Fibroblast of mammary gland (primary cell): ENCODE measurements at regions not wholly inside any gene's neighbourhood (a gene's known extent, or its start where the extent isn't known, plus 50 kb on each side); places are given as distances from the start of the nearest gene placed in this dataset.
"Not testable (repeated sequence)": the region's sequence is repeated elsewhere in the genome, so short reads cannot be mapped to it uniquely, and the experiment has no call there.

Experiments
- DNase-seq: peaks from one replicate; pipeline ENCODE4 v3.0.0-alpha.2; 2010; ENCODE audit warnings: low read depth
- H3K4me3 ChIP-seq: 2 replicates; pipeline ENCODE4 v1.5.1; 2011; ENCODE audit warnings: low read depth, mild to moderate bottlenecking, low read length, moderate library complexity; ENCODE audit not compliant: control insufficient read depth
- CTCF ChIP-seq: conservative IDR thresholded peaks from 2 replicates; pipeline ENCODE4 v1.5.1; 2011; ENCODE audit warnings: low read depth, low read length, inconsistent platforms; ENCODE audit not compliant: control insufficient read depth, insufficient read depth

DNA sequence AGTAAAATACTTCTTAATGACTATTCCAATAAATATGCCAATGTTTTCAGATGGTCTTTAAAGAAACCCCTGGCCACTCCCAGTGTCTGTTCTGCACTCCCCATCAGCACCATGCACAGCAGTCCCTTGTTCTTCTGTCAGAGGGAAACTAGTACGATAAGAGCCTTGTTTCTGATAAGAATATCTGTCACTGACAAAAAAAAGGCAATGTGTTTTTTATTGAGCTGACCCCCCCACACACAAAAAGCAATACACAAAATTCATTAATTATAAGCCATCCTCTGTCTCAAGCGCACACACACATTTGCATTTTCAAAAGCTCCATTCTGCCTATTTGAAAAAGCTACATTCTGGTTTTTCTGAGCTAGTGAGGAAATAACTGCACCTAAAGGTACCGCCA, 119.1 kb downstream of the ENC1 start:
- no peak for DNase-seq
- TF ChIP-seq CTCF, result no peak

DNA sequence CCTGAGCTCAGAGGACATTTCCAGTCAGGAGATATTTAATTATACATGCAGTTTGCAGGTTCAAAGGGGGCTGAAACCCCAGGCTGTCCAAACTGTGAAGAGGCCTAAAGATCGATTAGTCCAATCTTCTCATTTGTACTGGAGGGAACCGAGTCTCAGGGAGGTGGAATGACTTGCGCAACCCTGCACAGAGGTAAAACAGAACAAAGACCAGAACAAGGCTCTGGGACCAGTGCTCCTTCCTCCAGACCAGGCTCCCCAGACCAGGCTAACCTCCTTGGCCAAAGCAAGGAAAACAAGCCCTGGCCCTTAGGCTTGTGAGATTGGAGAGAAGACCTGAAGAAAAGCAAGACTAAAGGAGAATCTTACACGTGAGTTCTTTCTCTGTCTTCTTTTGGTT, 120.8 kb downstream of the ENC1 start:
- no peak for TF ChIP-seq CTCF
- H3K4me3 ChIP-seq, result no peak overlapping the region

More for the DNA sequence above, 119.1 kb downstream of the ENC1 start:
- H3K4me3 ChIP-seq, result no peak overlapping the region

DNA sequence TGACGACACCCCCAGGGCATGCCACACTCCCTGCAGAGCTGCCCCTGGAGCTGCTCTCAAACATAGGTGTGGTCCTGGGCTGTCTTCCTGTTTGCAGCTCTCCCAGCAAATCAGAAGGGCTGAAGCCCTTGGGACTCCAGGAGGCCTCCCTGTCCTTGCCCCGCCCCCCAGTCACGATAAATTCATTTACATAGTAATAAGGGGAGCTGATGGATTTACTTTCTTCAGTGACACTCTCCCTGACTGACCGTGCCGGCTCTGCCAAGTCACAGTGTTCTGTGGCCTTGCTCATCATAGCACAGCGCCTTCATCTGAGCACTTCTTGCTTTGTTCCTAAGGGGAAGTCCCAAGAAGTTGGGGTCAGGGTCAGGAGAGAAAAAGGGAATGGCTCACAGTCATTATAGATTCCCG, 121.4 kb downstream of the ENC1 start:
- H3K4me3 ChIP-seq, result no peak overlapping the region
- no peak for TF ChIP-seq CTCF
- peak; percentile 57 for DNase-seq

More for the DNA sequence above, 120.8 kb downstream of the ENC1 start:
- DNase-seq, result no peak

- no peak overlapping the region for H3K4me3 ChIP-seq
- TF ChIP-seq CTCF, result no peak
- DNase-seq, result peak; percentile 91
Measured at GRCh38 chr5:74517700-74518099, 122.8 kb downstream of the ENC1 start.

DNA sequence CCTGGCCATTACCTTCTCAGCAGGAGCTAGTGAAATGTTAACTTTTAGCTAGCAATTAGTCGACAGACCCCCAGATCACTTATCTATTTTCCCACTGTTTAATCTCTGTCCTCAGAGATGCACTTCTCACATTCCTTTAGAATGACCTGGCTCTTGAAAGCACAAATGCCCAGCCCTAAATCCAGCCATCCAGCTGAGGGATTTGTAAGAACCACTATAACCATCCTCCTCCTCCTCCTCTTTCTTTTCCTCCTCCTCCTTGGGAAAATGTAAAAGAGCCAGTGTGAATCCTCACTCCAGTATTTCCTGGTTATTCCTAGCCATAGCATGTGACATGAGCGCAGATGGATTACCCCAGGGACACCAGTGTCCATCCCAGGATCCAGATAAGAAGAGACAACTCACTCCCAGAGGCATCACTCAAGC, 124.3 kb downstream of the ENC1 start:
- TF ChIP-seq CTCF, result no peak
- DNase-seq, result peak; percentile 53
- no peak overlapping the region for H3K4me3 ChIP-seq

- TF ChIP-seq CTCF, result no peak
- no peak overlapping the region for H3K4me3 ChIP-seq
- DNase-seq, result no peak
Measured at GRCh38 chr5:74514888-74515551, 125.5 kb downstream of the ENC1 start.

DNA sequence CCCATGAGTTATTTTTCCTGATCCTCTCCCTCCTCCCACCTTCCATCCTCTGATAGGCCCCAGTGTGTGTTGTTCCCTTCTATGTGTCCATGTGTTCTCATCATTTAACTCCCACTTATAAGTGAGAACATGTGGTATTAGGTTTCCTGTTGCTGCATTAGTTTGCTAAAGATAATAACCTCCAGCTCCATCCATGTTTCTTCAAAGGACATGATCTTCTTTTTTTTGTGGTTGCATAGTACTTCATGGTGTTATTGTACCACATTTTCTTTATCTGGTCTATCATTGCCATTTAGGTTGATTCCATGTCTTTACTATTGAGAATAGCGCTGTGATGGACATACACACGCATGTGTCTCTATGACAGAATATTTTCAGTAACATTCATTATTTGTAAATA, 128.8 kb downstream of the ENC1 start:
- not testable (repeated sequence) for H3K4me3 ChIP-seq, DNase-seq
